Suppressor macrophage treated with lipopolysaccharide for 1 hour (primary cell): ENCODE measurements at regions not wholly inside any gene's neighbourhood (a gene's known extent, or its start where the extent isn't known, plus 50 kb on each side); places are given as distances from the start of the nearest gene placed in this dataset.

ENCODE experiments used
- DNase-seq, 3 donors: peaks; one replicate each; pipeline ENCODE4 v3.0.0-alpha.2; 2020 to 2022

DNA sequence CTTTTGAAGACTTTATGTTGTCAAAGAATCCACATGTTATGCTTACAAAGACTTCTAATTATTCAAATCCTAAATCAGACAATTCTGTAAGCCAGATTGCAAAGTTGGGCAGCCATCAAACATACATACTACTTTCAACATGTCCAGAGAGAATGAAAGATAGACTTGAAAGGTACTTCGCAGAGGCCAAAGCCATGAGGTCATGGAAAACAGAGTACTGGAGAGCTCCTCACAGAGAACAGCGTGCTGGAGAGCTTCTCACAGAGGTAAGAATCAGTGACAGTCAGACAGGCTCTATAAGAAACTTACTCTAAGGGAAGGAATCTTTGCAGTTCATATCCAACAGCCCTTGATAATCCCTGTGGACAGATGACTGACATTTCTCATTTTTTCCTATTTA lies 400.2 kb downstream of the GJA1 start:
- DNase-seq = no peak

DNA sequence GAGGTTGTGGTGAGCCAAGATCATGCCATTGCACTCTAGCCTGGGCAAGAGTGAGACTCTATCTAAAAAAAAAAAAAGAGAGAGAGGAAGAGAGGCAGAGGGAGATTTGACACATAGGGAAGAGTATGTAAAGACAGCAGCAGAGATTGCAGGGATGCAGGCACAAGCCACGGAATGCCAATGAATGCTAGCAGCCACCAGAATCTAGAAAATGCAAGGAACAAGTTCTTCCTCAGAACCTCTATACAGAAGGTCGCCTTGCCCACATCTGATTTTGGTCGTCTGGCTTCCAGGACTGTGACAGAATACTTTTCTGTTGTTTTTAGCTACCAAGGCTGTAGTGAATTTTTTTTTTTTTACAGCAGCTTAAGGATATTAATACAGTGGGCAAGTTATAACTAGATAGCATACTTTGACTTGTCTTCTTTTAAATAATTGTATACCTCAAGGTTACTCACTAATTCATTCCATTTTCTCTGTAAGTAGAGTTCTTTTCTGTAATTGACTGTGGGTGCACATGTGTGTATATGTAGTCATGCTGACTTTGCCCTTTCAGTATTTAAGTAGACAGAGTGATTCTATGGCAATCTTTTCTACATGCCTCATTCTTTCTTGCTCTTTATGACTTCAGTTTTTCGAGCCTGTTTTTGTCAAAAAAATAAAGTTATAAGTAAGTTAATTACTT lies 402.2 kb downstream of the GJA1 start:
- no peak for DNase-seq

DNA sequence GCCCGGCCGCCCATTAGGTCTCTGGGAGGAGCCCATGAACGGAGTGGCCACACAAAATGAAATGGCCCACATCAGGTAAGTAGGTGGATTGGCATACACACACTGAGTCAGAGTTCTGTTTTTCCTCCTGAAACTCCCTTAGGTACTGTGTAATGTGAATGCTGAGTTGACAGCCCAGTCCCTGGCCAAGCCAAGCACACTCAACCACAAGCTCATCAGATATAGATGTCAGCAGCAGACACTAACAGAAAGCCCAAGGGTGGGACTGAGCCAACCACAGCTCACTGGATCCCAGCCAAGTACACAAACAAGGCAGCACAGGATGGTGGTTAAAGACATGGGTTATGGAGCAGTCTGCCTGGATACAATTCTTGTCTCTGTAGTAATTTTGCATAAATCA lies 403.4 kb downstream of the GJA1 start:
- no peak for DNase-seq

GRCh38 chr6:121839896-121840295 lies 404.4 kb downstream of the GJA1 start:
- DNase-seq = peak; percentile 58 to 80 (median 74)

GRCh38 chr6:121844898-121845297 lies 409.5 kb downstream of the GJA1 start:
- DNase-seq = no peak

- DNase-seq = no peak
Observed at GRCh38 chr6:121847806-121848522, 412.5 kb downstream of the GJA1 start.

GRCh38 chr6:121848523-121849255 lies 413.2 kb downstream of the GJA1 start:
- no peak for DNase-seq

GRCh38 chr6:121849477-121849876 lies 414.0 kb downstream of the GJA1 start:
- DNase-seq = peak; percentile 53 to 63 (median 60)

DNA sequence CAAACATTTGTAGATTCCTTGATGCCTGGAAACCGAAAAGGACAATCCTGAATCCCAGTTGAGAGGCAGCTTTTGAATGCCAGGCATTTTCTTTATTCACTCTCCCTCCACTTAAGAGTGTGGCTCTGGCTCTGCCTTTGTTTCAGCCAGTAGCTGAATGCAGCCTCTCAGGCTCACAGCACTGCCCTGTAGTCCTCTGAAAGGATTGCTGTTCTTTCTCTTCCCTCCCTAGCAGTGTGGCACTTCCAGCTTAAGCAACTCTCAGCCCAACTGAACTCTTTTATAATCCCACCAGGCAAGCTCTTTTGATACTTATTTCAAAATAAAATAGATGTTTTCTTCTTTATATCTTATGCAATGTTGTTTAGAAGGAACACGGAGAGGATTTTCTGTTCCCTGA lies 415.6 kb downstream of the GJA1 start:
- DNase-seq = no peak

DNA sequence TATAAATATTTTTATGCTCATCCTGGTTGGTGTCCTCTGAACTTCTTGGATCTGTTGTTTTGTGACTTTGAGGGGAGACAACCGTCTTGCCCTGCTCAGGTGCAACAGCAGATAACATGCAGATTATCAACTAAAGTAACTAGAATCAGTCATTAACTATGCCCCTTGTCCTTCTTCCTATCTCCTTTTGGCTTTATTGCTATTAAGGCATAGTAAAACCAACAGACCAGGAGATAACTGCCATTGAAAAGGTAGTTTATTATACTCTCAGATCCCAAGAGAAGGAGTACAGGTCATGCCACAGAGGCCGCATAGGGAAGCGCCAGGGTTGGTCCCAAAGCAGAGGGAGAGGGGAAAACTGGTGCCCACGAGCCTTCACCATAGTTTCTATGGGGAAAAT lies 418.2 kb downstream of the GJA1 start:
- no peak for DNase-seq

DNA sequence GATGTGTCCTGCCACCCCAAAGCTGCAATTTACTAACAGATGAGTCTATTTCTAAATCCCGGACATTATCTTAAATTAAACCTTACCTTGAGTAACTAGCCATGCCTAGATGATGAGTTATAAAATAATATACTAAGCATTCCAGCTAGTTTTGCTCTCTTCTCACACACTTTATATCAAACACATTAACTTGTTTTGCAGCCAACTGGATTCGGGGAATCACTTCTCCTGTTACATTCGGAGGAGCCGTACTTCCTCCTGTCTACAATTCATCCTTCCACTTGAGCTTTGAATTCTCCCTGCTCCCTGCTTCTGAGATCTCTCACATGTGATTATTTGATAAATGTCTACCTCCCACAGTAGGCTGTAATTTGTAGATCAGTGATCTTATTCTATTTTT lies 420.1 kb downstream of the GJA1 start:
- no peak for DNase-seq

DNA sequence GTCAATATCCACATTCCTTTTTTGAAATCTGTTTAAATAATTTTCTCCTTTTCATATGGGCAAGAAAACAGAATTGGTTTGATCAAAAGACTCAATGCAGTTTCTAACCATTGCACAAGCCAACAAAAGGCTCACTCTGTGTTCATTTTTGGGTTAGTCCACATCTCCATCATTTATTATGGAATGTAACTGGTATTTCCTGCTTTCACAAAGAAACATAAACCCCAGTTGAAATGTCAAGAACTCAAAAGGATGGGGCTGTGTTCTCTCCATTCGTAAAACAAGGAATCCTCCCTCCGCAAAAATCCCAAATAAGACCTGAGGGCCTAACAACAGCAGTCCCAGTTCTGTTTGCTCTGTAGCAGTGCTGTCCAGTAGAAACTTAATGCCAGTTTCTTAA lies 420.9 kb downstream of the GJA1 start:
- no peak for DNase-seq

GRCh38 chr6:121857551-121857950 lies 422.1 kb downstream of the GJA1 start:
- DNase-seq = no peak

DNA sequence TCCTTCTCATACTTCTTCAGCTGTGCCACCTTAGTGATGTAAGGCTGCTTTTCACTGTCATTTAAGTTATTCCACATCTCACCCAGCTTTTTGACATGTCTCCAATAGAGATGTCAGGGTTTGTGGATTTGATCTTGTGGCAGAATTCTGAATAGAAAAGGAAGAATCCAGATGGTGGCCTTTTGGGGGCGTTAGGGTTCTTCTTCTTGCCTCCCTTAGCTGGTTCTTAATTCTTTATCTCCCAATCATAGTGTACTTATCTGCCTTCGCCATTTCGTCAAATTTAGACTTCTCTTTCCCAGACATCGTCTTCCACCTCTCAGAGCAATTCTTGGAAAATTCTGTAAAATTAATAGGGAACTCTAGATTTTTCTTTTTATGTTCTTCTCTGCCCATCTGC lies 422.9 kb downstream of the GJA1 start:
- DNase-seq = no peak

DNA sequence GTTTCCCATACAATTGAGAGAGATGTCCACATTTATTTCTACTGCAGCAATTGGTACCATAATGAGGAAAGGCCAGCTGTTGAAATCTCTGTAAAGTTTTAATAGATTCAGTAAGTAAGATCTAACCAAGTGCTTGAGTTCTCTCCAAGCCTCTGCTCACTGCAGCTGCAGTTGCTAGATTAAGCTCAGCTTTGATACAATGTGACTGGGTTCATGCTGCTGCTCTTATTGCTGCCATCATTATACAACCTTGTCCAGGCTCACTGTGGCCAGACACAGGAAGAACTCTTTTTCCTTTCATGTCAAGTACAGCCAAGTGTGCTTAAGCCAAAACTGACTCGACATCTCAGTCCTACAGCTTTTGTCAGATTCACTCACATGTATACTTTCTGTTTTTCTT lies 423.5 kb downstream of the GJA1 start:
- no peak for DNase-seq

DNA sequence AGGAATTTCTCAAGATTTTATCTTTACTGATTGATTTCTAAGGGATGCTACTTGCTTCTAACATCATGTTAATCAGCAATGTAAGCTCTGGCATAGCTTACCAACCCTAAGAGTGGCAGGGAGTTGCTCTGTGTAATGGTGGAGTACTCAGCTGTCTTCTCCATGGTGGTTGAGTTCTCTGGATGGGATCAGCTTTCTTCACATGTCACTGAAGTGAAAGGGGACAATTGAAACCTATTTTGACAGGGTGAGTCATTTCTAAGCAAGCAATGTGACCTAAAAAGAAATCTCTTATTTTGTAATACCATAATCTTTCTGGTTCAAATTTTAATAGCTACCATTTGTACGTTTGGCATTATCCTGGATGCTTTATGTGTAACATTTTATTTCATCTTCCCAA lies 430.4 kb downstream of the GJA1 start:
- DNase-seq = no peak

GRCh38 chr6:121867095-121867494 lies 431.6 kb downstream of the GJA1 start:
- no peak for DNase-seq

GRCh38 chr6:121868206-121868605 lies 432.8 kb downstream of the GJA1 start:
- DNase-seq = no peak

DNA sequence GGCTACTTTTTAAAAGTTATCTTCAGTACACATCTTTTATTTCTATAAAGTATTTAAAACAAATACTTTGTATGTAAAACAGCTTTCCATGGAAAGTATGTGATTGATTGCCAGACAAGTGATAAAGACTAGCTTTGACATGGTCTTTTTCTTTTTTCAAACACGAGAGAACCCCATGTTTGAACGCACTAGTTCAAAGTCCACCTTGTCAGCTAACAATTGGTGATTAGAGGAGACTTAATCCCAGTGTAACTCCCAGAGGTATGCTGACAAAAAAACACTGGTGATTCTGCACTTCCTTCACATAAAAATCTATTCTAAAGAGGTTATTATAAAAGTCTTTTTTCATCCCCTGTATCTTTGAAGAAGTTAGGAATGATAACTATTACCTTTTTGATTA lies 438.1 kb downstream of the GJA1 start:
- no peak for DNase-seq

DNA sequence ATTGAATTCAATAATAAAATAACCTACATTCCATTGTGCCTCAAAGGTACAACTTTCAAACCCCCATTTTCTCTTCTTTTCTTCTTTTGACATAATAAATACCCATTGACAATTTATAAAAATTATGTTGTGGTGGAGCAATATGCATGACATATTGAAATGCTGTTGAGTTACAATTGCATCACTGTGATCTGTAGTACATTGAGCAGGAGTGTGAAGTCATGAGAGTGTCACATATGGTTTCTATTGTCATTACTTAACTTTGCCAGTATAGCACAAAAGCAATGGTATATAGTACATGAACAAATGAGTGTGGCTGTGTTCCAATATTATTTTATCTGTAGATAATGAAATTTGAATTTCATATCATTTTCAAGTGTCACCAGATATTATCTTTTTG lies 441.3 kb downstream of the GJA1 start:
- no peak for DNase-seq

DNA sequence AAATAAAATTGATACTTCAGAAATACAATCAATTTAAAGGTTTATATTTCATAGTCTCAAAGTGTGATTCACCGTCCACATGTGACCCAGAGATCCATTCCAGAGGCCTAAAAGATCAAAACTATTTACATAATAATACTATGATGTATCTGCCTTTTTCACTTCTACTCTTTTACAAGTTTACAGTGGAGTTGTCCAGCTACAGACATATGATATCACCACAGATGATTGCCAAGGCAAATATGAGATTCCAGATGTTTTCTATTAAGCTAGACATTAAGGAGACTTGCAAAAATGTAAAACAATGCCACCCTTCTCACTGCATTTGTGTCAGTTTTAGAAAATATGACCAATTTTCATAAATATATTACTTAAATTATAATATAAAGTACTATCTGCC lies 443.7 kb downstream of the GJA1 start:
- no peak for DNase-seq

DNA sequence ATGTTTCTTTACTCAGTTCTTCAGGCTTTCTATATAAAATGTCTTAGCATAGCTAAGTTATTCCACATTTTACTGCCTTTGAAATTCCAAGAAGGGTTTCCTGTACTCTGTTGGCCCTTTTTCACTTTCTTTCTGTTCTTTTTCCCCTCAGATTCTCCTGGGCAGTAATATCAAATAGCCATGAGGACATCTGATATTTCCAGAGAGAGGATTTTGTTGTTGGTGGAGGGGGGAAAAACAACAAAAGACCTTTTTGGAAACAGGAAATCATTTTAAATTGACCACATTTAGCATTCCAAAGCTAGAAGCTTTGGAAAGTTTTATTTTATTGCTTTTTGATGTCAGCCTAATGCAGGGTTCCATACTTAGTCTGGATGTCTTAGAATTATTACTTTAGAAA lies 445.4 kb downstream of the GJA1 start:
- no peak for DNase-seq

DNA sequence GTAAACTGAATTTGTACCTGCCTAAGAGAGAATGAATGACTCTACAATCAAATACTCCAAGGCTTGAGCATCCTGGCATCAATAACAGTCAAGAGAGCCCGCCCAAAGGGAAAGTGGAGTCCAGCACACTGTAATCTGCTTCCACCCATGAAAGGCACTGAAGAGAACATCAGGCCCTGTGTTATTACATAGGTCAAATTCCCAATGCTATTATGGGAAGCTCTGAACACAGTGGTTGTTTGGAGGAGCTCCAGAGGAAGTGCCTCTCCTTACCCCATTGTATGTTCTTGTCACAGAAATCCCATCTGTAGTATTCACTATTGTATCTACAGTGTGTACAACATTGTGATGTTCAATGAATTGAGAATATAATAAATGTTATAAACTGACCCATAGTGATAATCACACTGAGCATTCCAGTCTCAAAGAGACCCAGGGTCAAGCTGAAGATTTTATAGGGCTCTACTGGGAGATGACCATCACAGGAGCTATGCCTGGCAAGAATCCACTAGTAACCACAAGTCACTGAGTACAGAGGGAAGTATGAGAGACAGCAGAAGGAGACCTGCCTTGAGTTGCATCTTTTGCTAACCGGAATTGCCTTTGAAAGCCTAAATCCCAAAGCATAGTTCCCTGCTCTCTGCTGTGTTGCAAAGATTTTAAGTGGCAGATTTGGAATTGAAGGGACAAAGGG lies 446.7 kb downstream of the GJA1 start:
- no peak for DNase-seq

GRCh38 chr6:121884091-121884490 lies 448.6 kb downstream of the GJA1 start:
- DNase-seq = no peak
